DOHH2 (cell line): ENCODE measurements at regions not wholly inside any gene's neighbourhood (a gene's known extent, or its start where the extent isn't known, plus 50 kb on each side); places are given as distances from the start of the nearest gene placed in this dataset.

ENCODE experiments used
- H3F3A ChIP-seq: fragments of 200-600 bp; sonication (generic), shearing (Covaris generic); 2 replicates; pipeline ENCODE4 v1.6.0; 2016; ENCODE audit warnings: antibody characterized with exemption, mild to moderate bottlenecking; ENCODE audit not compliant: control insufficient read depth, insufficient read depth
- H3K27ac ChIP-seq: fragments of 200-600 bp; sonication (generic); 2 replicates; pipeline ENCODE4 v1.5.1; 2014; ENCODE audit warnings: low read depth, mild to moderate bottlenecking, low read length, moderate library complexity
- H3K27me3 ChIP-seq: fragments of 200-600 bp; sonication (generic); 2 replicates; pipeline ENCODE4 v1.6.1; 2014; ENCODE audit warnings: mild to moderate bottlenecking, low read length, mixed read lengths; ENCODE audit not compliant: control insufficient read depth
- H3K36me3 ChIP-seq: fragments of 200-600 bp; sonication (generic); 2 replicates; pipeline ENCODE4 v1.6.1; 2014; ENCODE audit warnings: mild to moderate bottlenecking, low read length, moderate library complexity, mixed read lengths; ENCODE audit not compliant: control insufficient read depth
- H3K4me1 ChIP-seq: fragments of 200-600 bp; sonication (generic); 2 replicates; pipeline ENCODE4 v1.6.1; 2014; ENCODE audit warnings: mild to moderate bottlenecking, low read length, mixed read lengths; ENCODE audit not compliant: control insufficient read depth
- H3K4me2 ChIP-seq: fragments of 200-600 bp; sonication (generic); 2 replicates; pipeline ENCODE4 v1.6.0; 2014; ENCODE audit warnings: mild to moderate bottlenecking, low read length, moderate library complexity
- H3K4me3 ChIP-seq: fragments of 200-600 bp; sonication (generic); 2 replicates; pipeline ENCODE4 v1.5.1; 2014; ENCODE audit warnings: mild to moderate bottlenecking, low read length, mixed read lengths
- H3K79me2 ChIP-seq: fragments of 200-600 bp; sonication (generic); 2 replicates; pipeline ENCODE4 v1.6.1; 2014; ENCODE audit warnings: mild to moderate bottlenecking, low read length, mixed read lengths; ENCODE audit not compliant: control insufficient read depth
- H3K9me2 ChIP-seq: fragments of 200-600 bp; sonication (generic); replicated peaks from 2 replicates; pipeline ENCODE4 v1.6.1; 2014; ENCODE audit warnings: mild to moderate bottlenecking, low read length, mixed read lengths; ENCODE audit not compliant: control insufficient read depth
- H3K9me3 ChIP-seq: fragments of 200-600 bp; sonication (generic); 2 replicates; pipeline ENCODE4 v1.6.1; 2014; ENCODE audit warnings: antibody characterized with exemption, low read length, mixed read lengths; ENCODE audit not compliant: control insufficient read depth, insufficient read depth
- H4K20me1 ChIP-seq: fragments of 200-600 bp; sonication (generic); 2 replicates; pipeline ENCODE4 v1.6.0; 2014; ENCODE audit warnings: low read depth, mild to moderate bottlenecking, antibody characterized with exemption, low read length, moderate library complexity; ENCODE audit not compliant: control insufficient read depth, insufficient read depth
- EZH2phosphoT487 ChIP-seq: fragments of 200-600 bp; sonication (generic); IDR thresholded peaks from 2 replicates; pipeline ENCODE4 v1.6.1; 2017; ENCODE audit warnings: borderline replicate concordance, mild to moderate bottlenecking, antibody characterized with exemption, low read length, moderate library complexity, mixed read lengths
- TF ChIP-seq, protein P1 (sequence below): fragments of 200-600 bp; sonication (generic); IDR thresholded peaks from one replicate; pipeline ENCODE4 v1.5.1; 2014; ENCODE audit warnings: antibody characterized with exemption, mild to moderate bottlenecking, low read depth, low read length; ENCODE audit not compliant: poor library complexity, severe bottlenecking

DNA sequence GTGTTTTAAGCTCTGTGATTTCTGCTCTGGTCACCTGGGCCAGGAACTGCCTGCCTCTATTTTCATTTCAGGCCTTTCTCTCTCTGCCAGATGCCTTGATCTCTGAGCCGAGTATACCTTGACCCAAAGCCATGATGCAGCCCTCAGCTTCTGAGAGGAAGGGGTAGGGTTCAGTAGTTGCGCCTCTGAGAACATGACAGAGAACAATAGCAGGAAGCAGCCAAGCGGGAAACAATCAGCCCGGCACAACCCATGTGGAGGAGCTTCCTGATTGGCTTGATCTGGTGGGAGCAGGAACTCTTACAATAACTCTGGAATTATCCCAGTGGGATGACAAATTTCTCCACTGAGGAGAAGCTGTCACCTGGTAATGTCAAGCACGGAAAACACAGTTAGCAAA is 127.4 kb downstream of the PALM2AKAP2 start:
- H3K4me1 ChIP-seq = peaks cover 92% of the 10 kb centered on the region

DNA sequence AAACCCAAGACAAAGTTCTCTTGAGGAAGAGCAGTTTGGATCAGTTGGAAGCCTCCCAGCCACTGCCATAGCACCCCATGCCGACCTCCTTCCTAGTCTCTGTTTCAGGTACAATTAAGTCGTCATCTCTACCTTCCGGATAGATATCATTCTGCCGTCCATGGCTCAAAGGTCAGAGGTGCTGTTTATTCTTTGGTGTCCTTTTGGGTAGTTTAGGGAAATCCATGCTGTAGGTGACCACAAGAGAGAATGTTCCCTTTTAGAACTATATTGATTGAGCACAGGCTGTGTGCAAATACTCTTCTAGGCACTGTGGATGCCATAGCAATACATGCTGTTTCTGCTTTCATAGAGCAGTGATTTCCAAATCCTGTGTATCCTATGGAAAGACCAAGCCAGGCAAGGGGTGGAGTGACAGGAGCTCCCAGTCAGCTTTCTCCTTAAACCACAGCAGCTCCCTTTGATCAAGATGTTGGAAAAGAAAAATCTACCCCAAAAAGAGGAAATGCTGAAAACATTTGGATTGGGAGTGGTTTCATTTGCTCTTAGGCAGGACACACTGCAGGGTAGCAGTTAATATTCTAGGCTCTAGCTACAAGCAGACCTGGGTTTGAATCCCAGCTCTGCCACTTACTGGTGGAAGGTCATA is 127.9 kb downstream of the PALM2AKAP2 start:
- Histone ChIP-seq H3K9me2 (no peaks in the 10 kb centered on the region), H4K20me1 (no peaks in the 10 kb centered on the region), H3K4me3 (peak overlapping the region; percentile 62), H3K79me2 (0 out of 2 replicates have a peak, but pooled peaks cover 2% of the 10 kb centered on the region), H3K4me1 (peaks cover 98% of the 10 kb centered on the region), H3K27ac (peak overlapping the region; percentile 99), H3K27me3 (no peaks in the 10 kb centered on the region), H3K9me3 (no peaks in the 10 kb centered on the region), H3F3A (peaks cover 62% of the 10 kb centered on the region), H3K36me3 (no peaks in the 10 kb centered on the region), H3K4me2 (peak overlapping the region; percentile 62)
- TF ChIP-seq EZH2phosphoT487 = no peak
- TF ChIP-seq, protein P1, sequence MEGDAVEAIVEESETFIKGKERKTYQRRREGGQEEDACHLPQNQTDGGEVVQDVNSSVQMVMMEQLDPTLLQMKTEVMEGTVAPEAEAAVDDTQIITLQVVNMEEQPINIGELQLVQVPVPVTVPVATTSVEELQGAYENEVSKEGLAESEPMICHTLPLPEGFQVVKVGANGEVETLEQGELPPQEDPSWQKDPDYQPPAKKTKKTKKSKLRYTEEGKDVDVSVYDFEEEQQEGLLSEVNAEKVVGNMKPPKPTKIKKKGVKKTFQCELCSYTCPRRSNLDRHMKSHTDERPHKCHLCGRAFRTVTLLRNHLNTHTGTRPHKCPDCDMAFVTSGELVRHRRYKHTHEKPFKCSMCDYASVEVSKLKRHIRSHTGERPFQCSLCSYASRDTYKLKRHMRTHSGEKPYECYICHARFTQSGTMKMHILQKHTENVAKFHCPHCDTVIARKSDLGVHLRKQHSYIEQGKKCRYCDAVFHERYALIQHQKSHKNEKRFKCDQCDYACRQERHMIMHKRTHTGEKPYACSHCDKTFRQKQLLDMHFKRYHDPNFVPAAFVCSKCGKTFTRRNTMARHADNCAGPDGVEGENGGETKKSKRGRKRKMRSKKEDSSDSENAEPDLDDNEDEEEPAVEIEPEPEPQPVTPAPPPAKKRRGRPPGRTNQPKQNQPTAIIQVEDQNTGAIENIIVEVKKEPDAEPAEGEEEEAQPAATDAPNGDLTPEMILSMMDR = no peak

More for the DNA sequence above, 127.4 kb downstream of the PALM2AKAP2 start:
- TF ChIP-seq, protein P1 = no peak
- no peak for TF ChIP-seq EZH2phosphoT487
- H3K4me2 ChIP-seq = peak overlapping the region; percentile 62
- H4K20me1 ChIP-seq = no peaks in the 10 kb centered on the region
- no peaks in the 10 kb centered on the region for H3K36me3 ChIP-seq
- H3F3A ChIP-seq = peaks cover 62% of the 10 kb centered on the region
- no peaks in the 10 kb centered on the region for H3K27me3 ChIP-seq
- peak overlapping the region; percentile 99 for H3K27ac ChIP-seq
- H3K79me2 ChIP-seq = 0 out of 2 replicates have a peak, but pooled peaks cover 2% of the 10 kb centered on the region
- H3K4me3 ChIP-seq = peak overlapping the region; percentile 62
- H3K9me3 ChIP-seq = no peaks in the 10 kb centered on the region
- H3K9me2 ChIP-seq = no peaks in the 10 kb centered on the region

DNA sequence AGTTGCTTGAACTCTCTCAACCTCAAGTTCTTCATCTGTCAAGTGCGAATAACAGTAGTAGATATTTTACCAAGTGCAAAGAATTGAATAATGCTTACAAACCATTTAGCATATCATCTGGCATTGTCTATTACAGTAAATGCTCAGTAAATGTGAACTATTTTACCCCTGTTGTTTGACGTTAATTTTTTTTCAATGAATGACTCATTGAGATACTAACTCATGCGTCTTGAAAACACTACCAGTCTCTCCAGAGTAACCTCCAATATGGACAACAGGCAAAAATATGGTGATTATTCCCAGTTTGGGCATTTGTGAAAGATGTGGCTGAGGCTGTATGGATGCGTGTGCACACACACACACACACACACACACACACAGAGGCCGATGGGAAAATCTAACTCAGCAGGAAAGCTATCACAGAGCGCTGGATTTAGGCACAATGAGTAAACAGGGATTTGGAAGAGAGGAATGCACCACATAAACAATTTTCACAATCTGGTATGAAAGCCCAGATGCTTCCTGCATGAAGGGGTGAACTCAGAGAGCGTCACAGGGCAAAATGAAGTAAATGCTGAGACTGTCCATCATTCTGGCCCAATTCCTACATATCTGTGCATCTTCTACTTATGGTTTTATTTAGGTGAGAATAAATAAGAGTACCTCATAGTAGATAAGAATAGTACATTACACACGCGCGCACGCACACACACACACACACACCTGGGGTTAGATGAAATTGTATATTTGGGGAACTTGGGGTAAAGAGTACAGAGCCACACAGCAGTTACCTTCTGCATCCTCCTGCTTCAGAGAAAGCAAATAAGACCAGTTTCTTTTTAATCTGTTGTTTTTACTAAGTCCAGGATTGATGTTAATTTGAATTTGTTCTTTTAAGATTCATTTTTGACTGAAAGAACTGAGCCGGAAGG is 128.7 kb downstream of the PALM2AKAP2 start:
- TF ChIP-seq, protein P1 = no peak
- no peak for TF ChIP-seq EZH2phosphoT487
- H4K20me1 ChIP-seq = no peaks in the 10 kb centered on the region
- H3K27ac ChIP-seq = peak overlapping the region; percentile 99
- H3K9me2 ChIP-seq = no peaks in the 10 kb centered on the region
- no peaks in the 10 kb centered on the region for H3K9me3 ChIP-seq
- peaks cover 62% of the 10 kb centered on the region for H3F3A ChIP-seq
- H3K79me2 ChIP-seq = 0 out of 2 replicates have a peak, but pooled peaks cover 2% of the 10 kb centered on the region
- H3K4me2 ChIP-seq = peak overlapping the region; percentile 62
- H3K4me1 ChIP-seq = peaks cover 100% of the 10 kb centered on the region
- H3K4me3 ChIP-seq = peak overlapping the region; percentile 62
- no peaks in the 10 kb centered on the region for H3K36me3 ChIP-seq
- H3K27me3 ChIP-seq = no peaks in the 10 kb centered on the region
